Activated CD4-positive, alpha-beta T cell treated with anti-CD3 and anti-CD28 coated beads, Interleukin-2, amount 10 ng/mL, durations not matched to agents 24 days and 14 days (primary cell): ENCODE measurements at regions not wholly inside any gene's neighbourhood (a gene's known extent, or its start where the extent isn't known, plus 50 kb on each side); places are given as distances from the start of the nearest gene placed in this dataset.
"Not testable (repeated sequence)": the region's sequence is repeated elsewhere in the genome, so short reads cannot be mapped to it uniquely, and the experiment has no call there.

Experiments
- DNase-seq: peaks from one replicate; pipeline ENCODE4 v3.0.0; 2022
- H3K27ac Mint-ChIP-seq: one replicate; pipeline ENCODE4 v1.8.0; 2022; ENCODE audit warnings: mild to moderate bottlenecking, mixed read lengths
- H3K27me3 Mint-ChIP-seq: one replicate; pipeline ENCODE4 v1.8.0; 2022; ENCODE audit warnings: mixed read lengths
- H3K36me3 Mint-ChIP-seq: one replicate; pipeline ENCODE4 v1.8.0; 2022; ENCODE audit warnings: low read depth, mild to moderate bottlenecking, mixed read lengths
- H3K4me1 Mint-ChIP-seq: one replicate; pipeline ENCODE4 v1.8.0; 2021; ENCODE audit warnings: mixed read lengths
- H3K4me3 Mint-ChIP-seq: one replicate; pipeline ENCODE4 v1.8.0; 2022; ENCODE audit warnings: mild to moderate bottlenecking, moderate library complexity, mixed read lengths
- H3K9me3 Mint-ChIP-seq: one replicate; pipeline ENCODE4 v1.8.0; 2021; ENCODE audit warnings: mixed read lengths
- intact Hi-C: fragments of 100-400 bp; cut with micrococcal nuclease; formaldehyde crosslinking; loops from one replicate; pipeline ENCODE4 v1.15.1; 2023

DNA sequence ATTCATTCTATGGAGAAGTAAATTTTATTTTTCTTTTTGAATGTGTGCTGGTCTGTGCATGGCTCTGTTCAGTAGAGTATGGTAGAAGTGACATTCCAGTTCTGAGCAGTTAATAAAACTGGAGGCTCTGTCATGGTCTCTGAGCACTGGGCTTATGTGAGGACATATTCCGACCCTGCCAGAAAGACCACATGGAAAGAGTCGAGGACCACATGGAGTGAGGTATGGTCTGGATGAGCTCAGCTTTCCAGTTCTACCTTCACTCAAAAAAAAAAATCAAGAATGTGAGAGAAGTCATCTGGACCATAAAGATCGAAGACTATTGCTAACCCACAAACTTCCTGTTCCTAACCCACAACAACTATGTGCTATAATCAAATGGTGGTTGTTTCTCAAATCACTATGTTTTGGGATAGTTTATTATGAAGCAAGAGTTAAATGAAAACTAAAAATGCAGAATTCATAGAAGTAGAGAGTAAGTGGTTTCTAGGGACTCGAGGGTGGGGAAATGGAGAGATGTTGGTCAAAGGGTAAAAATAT lies 534.2 kb upstream of the ANO5 start:
- Mint-ChIP-seq H3K4me1 (no peaks in the 10 kb centered on the region), H3K4me3 (no peak overlapping the region), H3K9me3 (no peaks in the 10 kb centered on the region), H3K36me3 (no peaks in the 10 kb centered on the region), H3K27me3 (no peaks in the 10 kb centered on the region), H3K27ac (no peak overlapping the region)
- intact Hi-C loops, result no loop called here
- no peak for DNase-seq

DNA sequence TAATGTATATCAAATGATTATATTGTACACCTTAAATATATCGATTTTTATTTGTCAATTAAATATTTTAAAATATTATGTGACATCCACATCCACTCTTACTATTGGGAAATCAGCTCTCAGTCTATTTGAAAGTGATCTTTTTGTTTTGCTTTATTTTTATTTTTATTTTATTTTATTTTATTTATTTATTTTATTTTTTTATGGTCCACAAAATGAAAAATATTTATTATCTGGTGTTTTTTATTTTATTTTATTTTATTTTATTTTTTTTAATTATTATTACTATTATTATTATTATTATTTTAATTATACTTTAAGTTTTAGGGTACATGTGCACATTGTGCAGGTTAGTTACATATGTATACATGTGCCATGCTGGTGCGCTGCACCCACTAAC lies 533.5 kb upstream of the ANO5 start:
- H3K27me3 Mint-ChIP-seq, intact Hi-C loops, H3K27ac Mint-ChIP-seq, H3K9me3 Mint-ChIP-seq, DNase-seq, H3K4me3 Mint-ChIP-seq, H3K36me3 Mint-ChIP-seq, H3K4me1 Mint-ChIP-seq: not testable (repeated sequence)

GRCh38 chr11:21659961-21660360 lies 532.9 kb upstream of the ANO5 start:
- no peaks in the 10 kb centered on the region for H3K36me3 Mint-ChIP-seq
- intact Hi-C loops, result no loop called here
- H3K4me3 Mint-ChIP-seq, result no peak overlapping the region
- H3K27me3 Mint-ChIP-seq, result no peaks in the 10 kb centered on the region
- no peak for DNase-seq
- H3K9me3 Mint-ChIP-seq, result no peaks in the 10 kb centered on the region
- no peak overlapping the region for H3K27ac Mint-ChIP-seq
- H3K4me1 Mint-ChIP-seq, result no peaks in the 10 kb centered on the region

- Mint-ChIP-seq H3K4me3 (no peak overlapping the region), H3K27me3 (no peaks in the 10 kb centered on the region), H3K36me3 (no peaks in the 10 kb centered on the region), H3K4me1 (no peaks in the 10 kb centered on the region), H3K27ac (no peak overlapping the region), H3K9me3 (no peaks in the 10 kb centered on the region)
- intact Hi-C loops, result no loop called here
- DNase-seq, result no peak
These were observed 517.8 kb upstream of the ANO5 start for GRCh38 chr11:21675049-21675616.

GRCh38 chr11:21687643-21688042 lies 505.2 kb upstream of the ANO5 start:
- Mint-ChIP-seq H3K27ac (no peak overlapping the region), H3K27me3 (no peaks in the 10 kb centered on the region), H3K9me3 (peaks cover 9% of the 10 kb centered on the region), H3K4me1 (no peaks in the 10 kb centered on the region), H3K4me3 (no peak overlapping the region), H3K36me3 (no peaks in the 10 kb centered on the region)
- DNase-seq, result no peak
- intact Hi-C loops, result no loop called here

GRCh38 chr11:21704539-21704938 lies 488.3 kb upstream of the ANO5 start:
- DNase-seq, result no peak
- intact Hi-C loops, result no loop called here
- no peak overlapping the region for H3K27ac Mint-ChIP-seq
- no peaks in the 10 kb centered on the region for H3K27me3 Mint-ChIP-seq
- H3K4me3 Mint-ChIP-seq, result no peak overlapping the region
- no peaks in the 10 kb centered on the region for H3K4me1 Mint-ChIP-seq
- H3K9me3 Mint-ChIP-seq, result no peaks in the 10 kb centered on the region
- no peaks in the 10 kb centered on the region for H3K36me3 Mint-ChIP-seq

- no peaks in the 10 kb centered on the region for H3K27me3 Mint-ChIP-seq
- intact Hi-C loops, result no loop called here
- H3K27ac Mint-ChIP-seq, result no peak overlapping the region
- DNase-seq, result no peak
- H3K4me1 Mint-ChIP-seq, result no peaks in the 10 kb centered on the region
- no peaks in the 10 kb centered on the region for H3K36me3 Mint-ChIP-seq
- H3K4me3 Mint-ChIP-seq, result no peak overlapping the region
- no peaks in the 10 kb centered on the region for H3K9me3 Mint-ChIP-seq
These were observed 485.7 kb upstream of the ANO5 start for GRCh38 chr11:21707116-21707739.

- Mint-ChIP-seq H3K36me3 (no peaks in the 10 kb centered on the region), H3K27me3 (no peaks in the 10 kb centered on the region), H3K4me1 (no peaks in the 10 kb centered on the region), H3K27ac (no peak overlapping the region), H3K9me3 (no peaks in the 10 kb centered on the region), H3K4me3 (no peak overlapping the region)
- DNase-seq, result no peak
- intact Hi-C loops, result no loop called here
These were observed 482.1 kb upstream of the ANO5 start for GRCh38 chr11:21710809-21711208.

- no peak overlapping the region for H3K4me3 Mint-ChIP-seq
- H3K9me3 Mint-ChIP-seq, result no peaks in the 10 kb centered on the region
- no peak overlapping the region for H3K27ac Mint-ChIP-seq
- no peaks in the 10 kb centered on the region for H3K27me3 Mint-ChIP-seq
- H3K4me1 Mint-ChIP-seq, result no peaks in the 10 kb centered on the region
- H3K36me3 Mint-ChIP-seq, result no peaks in the 10 kb centered on the region
- intact Hi-C loops, result no loop called here
- DNase-seq, result no peak
These were observed 481.5 kb upstream of the ANO5 start for GRCh38 chr11:21711341-21711740.

DNA sequence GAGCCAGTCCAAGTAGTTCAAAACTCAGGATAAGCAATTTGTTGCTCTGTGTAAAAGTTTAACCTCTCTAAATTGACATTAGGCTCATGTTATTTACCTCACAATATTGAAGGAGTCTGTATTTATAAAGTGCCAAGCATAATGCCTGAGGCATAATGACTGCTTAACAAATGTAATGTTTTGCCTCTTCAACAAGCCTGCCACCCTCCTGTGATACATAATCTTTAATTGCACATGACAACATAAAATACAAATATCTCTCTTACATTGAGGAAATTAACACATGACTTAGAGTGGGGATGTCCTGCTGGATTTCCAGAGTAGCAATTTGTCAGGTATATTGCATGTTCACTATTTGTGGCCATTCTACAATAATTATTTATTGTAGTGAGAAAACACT lies 469.2 kb upstream of the ANO5 start:
- H3K27me3 Mint-ChIP-seq, result no peaks in the 10 kb centered on the region
- peaks cover under 1% of the 10 kb centered on the region for H3K9me3 Mint-ChIP-seq
- intact Hi-C loops, result no loop called here
- no peak for DNase-seq
- H3K4me3 Mint-ChIP-seq, result no peak overlapping the region
- no peaks in the 10 kb centered on the region for H3K36me3 Mint-ChIP-seq
- no peak overlapping the region for H3K27ac Mint-ChIP-seq
- H3K4me1 Mint-ChIP-seq, result no peaks in the 10 kb centered on the region

DNA sequence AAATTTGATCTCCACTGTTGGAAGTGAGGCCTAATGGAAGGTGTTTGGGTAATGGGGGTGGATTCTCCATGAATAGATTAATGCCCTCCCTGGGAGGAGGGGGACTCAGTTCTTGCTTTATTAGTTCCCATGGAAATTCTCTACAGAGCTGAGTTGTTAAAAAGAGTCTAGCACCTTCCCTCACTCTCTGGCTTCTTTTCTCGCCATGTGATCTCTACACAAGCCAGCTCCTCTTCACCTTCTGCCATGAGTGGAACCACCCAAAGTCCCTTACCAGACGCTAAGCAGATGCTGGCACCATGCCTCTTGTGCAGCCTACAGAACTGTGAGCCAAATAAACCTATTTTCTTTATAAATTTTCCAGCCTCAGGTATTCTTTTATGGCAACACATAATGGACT lies 465.8 kb upstream of the ANO5 start:
- Mint-ChIP-seq H3K9me3 (peaks cover 4% of the 10 kb centered on the region), H3K4me1 (no peaks in the 10 kb centered on the region), H3K36me3 (no peaks in the 10 kb centered on the region), H3K4me3 (no peak overlapping the region), H3K27ac (no peak overlapping the region), H3K27me3 (no peaks in the 10 kb centered on the region)
- intact Hi-C loops, result no loop called here
- no peak for DNase-seq

DNA sequence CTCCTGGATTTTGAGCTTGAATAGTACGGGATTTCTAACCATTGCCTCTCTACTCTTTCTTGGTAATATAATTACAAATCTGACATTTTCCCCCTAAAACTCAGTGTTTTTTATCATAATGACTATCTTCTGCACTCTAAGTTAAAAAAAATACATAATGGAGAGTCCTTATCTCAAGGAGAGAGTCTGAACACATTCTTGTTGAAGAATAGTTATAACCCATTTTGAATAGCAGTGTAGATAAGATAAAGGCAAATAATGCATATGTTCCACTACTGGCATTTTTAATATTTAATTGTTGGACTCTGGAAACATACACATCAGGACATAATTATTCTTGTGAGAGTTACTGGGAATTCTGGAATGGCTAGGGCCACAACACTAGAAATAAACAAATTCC lies 456.5 kb upstream of the ANO5 start:
- no peak overlapping the region for H3K4me3 Mint-ChIP-seq
- H3K9me3 Mint-ChIP-seq, result no peaks in the 10 kb centered on the region
- no peaks in the 10 kb centered on the region for H3K27me3 Mint-ChIP-seq
- no peaks in the 10 kb centered on the region for H3K4me1 Mint-ChIP-seq
- intact Hi-C loops, result no loop called here
- no peak overlapping the region for H3K27ac Mint-ChIP-seq
- no peak for DNase-seq
- no peaks in the 10 kb centered on the region for H3K36me3 Mint-ChIP-seq

DNA sequence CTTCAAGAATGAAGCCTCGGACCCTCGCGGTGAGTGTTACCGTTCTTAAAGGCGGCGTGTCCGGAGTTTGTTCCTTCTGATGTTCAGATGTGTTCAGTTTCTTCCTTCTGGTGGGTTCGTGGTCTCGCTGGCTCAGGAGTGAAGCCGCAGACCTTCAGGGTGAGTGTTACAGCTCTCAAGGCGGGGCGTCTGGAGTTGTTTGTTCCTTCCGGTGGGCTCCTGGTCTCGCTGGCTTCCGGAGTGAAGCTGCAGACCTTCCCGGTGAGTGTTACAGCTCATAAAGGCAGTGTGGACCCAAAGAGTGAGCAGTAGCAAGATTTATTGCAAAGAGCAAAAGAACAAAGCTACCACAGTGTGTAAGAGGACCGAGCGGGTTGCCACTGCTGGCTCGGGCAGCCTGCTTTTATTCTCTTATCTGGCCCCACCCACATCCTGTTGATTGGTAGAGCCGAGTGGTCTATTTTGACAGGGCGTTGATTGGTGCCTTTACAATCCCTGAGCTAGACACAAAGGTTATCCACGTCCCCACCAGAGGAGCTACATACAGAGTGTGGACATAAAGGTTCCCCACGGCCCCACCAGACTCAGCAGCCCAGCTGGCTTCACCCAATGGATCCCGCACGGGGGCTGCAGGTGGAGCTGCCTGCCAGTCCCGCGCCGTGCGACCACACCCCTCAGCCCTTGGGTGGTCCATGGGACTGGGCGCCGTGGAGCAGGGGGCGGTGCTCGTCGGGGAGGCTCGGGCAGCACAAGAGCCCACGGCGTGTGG lies 440.2 kb upstream of the ANO5 start:
- H3K27me3 Mint-ChIP-seq, intact Hi-C loops, H3K36me3 Mint-ChIP-seq, H3K4me1 Mint-ChIP-seq, H3K9me3 Mint-ChIP-seq: not testable (repeated sequence)
- H3K4me3 Mint-ChIP-seq, result peak overlapping the region; percentile 70
- peak; percentile 56 for DNase-seq
- H3K27ac Mint-ChIP-seq, result peak overlapping the region; percentile 35

GRCh38 chr11:21753244-21753767 lies 439.6 kb upstream of the ANO5 start:
- intact Hi-C loops, H3K27ac Mint-ChIP-seq, H3K4me1 Mint-ChIP-seq, DNase-seq, H3K9me3 Mint-ChIP-seq, H3K27me3 Mint-ChIP-seq, H3K36me3 Mint-ChIP-seq: not testable (repeated sequence)
- H3K4me3 Mint-ChIP-seq, result peak overlapping the region; percentile 37
